CD4-positive, alpha-beta T cell treated with Interleukin-4 for 1 hour (primary cell): ENCODE measurements at regions not wholly inside any gene's neighbourhood (a gene's known extent, or its start where the extent isn't known, plus 50 kb on each side); places are given as distances from the start of the nearest gene placed in this dataset.
"Not testable (repeated sequence)": the region's sequence is repeated elsewhere in the genome, so short reads cannot be mapped to it uniquely, and the experiment has no call there.

ENCODE experiments used
- DNase-seq, 2 donors: peaks; one replicate each; pipeline ENCODE4 v3.0.0-alpha.2; 2020 to 2022

DNA sequence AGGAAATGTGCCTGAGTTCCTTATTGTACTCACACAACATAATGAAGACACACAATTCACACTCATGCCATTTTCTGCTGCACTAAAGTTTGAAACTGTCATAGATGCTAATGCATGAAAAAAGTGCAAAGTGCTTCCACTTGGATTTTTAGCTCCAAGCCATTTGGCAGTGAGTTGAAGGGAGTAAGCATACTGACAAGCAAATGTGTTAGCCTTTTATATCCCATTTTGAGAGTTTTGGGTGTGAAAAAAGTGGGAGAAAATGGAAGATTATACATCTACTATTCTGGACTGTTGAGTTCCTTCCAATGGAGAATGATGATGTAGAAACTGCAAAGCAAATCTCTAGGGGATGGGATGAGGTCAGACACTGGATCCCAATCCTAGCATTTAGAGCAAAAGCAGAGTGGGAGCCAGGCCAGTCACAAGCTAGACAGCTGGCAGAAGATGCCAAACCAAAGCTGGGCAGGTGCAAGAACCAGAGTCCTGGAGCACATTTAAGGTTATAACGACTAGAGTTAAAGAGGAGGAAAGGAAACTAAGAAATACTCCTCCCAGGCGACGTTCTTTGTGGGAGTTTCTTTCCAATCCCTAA lies 216.8 kb downstream of the FBXO8 start:
- DNase-seq: no peak

DNA sequence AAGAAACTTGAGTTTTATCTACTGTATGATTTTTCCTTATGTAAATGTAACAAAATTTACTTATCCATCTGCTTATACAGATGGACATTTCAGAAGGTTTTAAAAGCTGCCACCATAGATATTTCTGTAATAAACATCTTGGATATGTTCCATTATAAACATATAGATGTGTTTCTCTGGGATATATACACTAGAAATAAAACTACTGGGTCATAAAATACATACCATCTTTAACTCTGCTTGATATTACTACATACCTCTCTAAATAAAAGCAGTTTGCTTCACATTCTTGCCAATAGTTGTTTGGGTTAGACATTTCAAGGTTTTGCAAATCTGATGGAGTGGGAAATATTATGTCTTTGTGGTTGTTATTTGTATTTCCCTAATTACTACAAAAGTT lies 220.6 kb downstream of the FBXO8 start:
- DNase-seq: no peak

DNA sequence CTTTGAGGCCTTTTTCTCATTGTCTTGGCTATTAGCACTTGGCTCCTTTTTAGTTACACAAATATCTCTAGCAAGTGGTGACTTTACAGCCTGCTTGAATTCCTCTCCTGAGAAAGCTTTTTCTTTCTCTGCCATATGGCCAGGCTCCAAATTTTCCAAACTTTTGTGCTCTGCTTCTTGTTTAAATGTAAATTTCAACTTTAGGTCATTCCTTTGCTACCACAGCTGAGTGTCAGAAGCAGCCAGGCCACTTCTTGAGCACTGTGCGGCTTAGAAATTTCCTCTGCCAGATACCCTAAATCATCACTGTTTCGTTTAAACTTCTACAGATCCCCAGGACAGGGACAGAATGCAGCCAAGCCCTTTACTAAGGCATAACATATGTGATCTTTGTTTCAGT lies 222.4 kb downstream of the FBXO8 start:
- no peak for DNase-seq

DNA sequence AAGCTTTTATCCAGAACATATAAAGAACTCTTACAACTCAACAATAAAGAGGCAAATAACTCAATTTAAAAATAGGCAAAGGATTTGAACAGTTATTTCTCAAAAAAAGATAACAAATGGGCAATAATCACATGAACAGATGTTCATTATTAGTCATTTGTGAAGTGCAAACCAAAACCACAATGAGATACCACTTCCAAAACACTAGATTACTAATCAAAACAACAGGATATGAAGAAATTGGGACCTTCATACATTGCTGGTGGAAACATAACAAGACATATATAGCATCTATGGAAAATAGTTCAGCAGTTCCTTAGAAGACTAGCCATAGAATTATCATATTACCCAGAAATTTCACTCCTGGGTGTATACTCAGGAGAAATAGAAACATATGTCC lies 224.6 kb downstream of the FBXO8 start:
- DNase-seq: no peak

DNA sequence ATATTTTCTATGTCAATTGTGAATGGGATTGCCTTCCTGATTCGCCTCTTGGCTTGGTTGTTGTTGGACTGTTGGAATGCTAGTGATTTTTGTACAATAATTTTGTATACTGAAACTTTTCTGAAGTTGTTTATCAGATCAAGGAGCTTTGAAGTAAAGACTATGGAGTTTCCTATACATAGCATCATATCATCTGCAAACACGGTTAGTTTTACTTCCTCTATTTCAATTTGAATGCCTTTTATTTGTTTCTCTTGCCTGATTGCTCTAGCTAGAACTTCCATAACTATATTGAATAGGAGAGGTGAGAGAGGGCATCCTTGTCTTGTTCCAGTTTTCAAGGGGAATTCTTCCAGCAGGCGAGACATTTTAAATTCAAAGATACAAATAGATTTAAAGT lies 226.5 kb downstream of the FBXO8 start:
- DNase-seq: no peak

DNA sequence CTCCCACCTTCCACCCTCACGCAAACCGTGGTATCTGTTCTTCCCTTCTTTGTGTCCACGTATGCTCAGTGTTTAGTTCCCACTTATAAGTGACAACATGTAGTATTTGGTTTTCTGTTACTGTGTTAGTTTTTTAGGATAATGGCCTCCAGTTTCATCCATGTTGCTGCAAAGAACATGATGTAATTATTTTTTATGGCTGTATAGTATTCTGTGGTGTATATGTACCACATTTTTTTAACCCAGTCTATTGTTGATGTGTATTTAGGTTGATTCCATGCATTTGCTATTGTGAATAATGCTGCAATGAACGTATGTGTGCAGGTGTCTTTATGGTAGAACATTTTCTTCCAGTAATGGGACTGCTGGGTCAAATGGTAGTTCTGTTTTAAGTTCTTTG lies 228.1 kb downstream of the FBXO8 start:
- no peak for DNase-seq

DNA sequence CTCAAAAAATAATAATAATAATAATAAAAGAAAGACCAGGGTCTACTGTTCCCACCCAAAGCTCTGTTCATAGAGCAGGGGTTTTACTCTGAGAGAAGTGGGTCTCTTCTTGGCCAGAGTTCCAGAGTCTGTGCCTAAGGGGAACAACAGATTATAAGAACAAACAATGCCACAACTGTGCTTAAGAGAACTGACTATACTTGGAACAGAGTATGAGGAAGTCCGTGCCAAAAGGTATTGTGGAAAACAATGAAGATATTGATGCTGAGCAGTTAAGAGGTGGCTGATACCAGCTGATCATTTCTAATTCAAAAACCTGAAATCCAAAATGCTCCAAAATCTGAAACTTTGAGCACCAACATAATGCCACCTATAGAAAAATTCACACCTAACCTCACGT lies 229.6 kb downstream of the FBXO8 start:
- no peak for DNase-seq

DNA sequence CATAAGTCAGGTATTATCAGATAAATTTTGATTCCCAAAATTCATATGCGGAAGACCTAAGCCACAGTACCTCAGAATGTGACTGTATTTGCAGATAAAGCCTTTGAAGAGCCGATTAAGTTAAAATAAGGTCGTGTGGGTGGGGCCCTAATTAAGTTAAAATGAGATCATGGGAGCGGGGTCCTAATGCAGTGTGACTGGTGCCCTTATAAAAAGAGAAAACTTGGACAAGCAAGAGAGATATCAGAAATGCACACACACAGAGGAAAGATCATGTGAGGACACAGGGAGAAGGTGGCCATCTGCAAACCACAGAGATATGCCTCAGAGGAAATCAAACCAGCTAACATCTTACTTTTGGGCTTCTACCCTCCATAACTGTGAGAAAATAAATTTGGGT lies 236.1 kb downstream of the FBXO8 start:
- no peak for DNase-seq

DNA sequence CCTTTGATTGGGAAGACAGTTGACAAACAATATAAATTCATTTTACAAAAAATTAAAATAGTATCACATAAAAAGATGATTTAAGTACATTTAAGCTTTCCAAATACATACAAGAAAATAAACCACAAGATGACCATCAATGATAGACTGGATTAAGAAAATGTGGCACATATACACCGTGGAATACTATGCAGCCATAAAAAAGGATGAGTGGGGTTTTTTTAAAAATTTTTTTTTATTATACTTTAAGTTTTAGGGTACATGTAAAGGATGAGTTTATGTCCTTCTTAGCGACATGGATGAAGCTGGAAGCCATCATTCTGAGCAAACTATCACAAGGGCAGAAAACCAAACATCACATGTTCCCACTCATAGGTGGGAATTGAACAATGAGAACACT lies 237.6 kb downstream of the FBXO8 start:
- not testable (repeated sequence) for DNase-seq

DNA sequence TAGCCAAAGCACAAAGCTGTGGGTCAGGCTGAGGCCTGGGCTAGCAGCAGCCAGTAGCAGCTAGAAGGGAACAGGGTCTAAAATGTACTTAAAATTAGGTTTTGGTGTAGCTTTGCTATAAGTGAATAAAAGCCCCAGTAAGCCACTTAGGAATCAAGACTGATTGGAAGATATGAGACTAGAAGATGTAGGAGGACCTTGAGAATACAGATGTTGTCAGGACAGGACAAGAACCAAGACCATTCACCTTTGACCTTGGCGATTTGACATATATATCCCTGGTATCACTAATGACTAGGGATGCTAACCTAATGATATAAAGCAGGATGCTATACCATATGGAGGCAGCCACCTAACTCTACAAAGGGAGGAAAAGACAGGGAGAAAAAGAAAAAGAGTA lies 238.1 kb downstream of the FBXO8 start:
- DNase-seq: no peak

DNA sequence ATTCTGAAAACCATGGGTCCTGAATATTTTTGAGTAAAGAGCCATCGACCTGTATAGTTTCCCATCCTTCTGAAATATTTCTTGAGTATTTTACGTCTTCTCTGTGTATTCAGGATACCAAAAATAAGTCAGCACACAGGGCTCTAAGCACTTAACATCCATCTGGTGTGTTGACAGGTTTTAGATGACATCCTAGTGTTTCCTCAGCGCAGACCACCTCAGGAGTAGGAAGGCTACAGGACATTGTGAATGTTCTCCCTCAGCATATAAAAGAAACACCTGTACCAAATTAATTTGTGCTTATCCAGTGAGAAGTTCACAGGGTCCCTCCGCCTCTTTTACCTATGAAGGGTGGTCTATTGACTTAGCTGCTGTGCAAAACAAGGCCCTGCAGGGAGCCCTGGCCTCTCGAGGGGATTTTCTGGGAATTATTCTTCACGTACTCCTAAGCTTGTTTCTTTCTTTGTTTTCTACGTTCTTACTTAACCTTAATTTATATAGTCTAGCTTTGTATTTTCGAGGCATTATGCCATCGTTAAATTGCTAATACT lies 241.8 kb downstream of the FBXO8 start:
- no peak for DNase-seq

DNA sequence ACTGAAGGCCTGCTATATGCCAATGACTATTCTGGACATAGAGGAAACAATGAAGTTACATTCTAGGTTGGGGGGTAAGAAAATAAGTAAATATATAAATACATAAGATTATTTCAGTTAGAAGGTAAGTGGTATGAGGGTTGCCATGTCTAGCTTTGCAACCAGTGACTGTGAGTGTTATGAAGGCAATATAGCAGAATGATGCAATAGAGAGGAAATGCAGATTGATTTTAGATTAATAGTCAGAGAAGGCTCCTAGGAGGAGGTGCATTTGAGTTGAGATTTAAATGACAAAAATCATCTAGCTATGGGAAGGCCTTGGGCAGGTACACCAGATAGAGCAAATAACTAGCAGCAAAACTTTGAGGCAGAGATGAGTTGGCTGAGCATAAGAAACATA lies 243.2 kb downstream of the FBXO8 start:
- no peak for DNase-seq

DNA sequence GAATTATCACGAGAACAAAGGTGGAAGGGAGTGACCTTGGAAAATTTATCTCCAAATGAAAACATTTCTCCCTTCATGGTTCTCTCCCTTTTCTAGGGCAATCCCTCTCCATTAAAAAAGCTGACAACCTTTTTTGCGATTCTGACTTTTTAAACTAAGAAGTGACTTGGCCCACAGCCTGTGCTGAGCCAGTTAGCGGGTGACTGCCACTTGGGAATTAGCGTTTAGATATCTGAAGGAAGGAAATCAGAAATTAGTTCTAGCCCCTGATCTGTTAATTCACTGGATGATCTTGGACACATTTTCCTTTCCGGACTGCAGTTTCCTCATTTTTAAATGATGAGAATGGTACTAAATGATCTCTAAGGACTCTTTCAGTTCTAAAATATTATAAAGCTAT lies 245.0 kb downstream of the FBXO8 start:
- no peak for DNase-seq

DNA sequence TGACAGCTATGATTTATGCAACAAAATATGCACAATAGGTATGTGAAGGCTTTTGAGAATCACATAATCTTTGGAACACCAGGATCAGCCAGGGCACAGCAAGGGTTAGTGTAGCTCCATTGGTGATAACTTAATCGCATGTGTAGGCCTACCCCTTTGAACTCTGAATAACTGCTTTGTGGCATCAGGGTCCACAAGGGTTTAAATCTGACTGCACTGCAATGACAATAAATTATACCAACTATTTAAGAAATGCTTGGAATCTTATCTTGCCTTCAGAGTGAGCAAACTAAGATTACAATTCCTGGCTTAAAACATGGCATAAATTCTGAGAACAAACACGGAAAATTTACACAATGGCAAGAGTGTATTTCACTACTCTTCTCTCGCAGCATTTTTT lies 245.8 kb downstream of the FBXO8 start:
- no peak for DNase-seq

DNA sequence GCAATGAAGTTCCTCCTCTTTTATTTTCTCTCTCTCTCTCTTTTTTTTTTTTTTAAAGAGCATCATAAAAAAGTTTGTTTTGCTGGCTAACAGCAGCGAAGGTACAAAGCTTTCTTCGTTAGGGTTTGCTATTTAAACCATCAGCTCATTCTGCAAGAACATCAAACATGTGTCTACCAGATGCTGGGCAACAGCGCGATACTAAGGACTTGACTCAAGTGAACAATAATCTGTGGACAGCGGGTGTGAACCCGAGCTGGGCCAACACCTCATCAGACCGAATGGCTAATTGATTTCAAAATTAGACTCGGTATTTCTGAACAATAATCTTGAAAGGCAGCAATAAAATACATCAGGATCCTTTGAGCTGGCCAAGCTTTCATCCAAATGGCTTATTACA lies 246.4 kb downstream of the FBXO8 start:
- DNase-seq: no peak

DNA sequence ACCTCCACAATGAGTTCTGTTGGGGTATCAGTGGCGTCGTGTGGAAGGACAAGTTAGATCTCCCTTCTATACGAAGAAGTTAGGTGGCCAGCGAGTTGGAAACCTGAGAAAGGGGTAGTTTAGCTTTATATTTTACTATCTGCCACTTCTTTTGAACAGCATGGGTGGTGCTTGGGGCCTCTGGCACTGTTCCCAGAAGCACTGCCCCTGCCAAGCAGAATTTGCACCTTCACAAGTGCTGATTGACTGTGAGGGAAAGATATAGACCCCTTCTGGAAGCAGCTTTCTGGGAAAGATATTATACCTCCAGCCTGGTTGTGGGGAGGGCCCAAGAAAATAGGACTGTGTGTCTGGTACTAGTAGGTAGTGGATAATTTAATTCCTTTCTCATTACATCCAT lies 246.9 kb downstream of the FBXO8 start:
- no peak for DNase-seq

DNA sequence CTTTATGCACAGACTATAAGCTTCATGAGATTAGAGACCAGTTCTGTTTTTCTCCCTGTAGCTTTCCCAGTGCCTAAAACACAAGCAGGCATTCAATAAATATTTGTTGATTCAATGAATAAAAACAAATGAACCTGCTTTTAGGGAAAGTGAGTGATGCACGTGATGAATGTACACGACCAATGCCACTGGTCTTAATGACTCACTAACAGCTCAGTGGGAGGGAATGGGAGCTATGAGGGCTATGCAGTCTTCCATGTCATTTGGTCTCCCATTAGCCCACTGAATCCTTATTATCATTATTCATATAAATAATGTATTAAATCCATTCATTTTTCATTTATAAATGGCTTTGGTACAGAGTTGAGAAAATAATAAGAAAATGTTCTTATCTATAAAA lies 247.4 kb downstream of the FBXO8 start:
- DNase-seq: no peak

DNA sequence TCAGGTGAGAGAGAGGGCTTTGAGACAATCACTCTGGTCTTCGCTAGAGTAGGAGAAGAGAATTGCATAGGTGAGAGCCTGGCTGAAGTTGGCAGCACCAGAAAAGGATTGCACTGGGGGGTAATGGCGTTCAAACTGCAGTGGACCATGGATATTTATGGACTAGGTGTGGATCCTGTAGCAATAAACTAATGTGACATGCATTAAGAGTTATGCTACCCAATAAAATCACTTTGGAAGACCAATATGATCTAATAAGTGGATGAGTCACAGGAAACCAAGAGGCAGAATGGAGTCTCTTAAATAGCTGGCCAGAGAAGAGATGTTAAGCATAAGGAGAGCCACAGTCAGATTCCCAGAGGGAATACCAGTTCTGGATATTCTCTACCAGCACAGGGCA lies 259.8 kb downstream of the FBXO8 start:
- DNase-seq: no peak

DNA sequence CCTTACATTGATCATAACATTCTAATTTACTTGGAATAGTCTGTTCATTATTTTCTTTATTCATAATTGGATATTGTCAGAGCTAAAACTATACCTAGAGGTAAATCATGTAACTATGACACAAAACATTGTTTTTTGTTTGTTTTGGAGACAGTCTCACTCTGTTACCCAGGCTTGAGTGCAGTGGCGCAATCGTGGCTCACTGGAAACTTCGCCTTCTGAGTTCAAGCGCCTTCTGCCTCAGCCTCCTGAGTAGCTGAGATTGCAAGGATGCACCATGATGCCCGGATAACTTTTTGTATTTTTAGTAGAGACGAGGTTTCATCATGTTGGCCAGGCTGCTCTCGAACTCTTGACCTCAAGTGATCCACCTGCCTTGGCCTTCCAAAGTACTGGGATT lies 265.2 kb downstream of the FBXO8 start:
- no peak for DNase-seq

DNA sequence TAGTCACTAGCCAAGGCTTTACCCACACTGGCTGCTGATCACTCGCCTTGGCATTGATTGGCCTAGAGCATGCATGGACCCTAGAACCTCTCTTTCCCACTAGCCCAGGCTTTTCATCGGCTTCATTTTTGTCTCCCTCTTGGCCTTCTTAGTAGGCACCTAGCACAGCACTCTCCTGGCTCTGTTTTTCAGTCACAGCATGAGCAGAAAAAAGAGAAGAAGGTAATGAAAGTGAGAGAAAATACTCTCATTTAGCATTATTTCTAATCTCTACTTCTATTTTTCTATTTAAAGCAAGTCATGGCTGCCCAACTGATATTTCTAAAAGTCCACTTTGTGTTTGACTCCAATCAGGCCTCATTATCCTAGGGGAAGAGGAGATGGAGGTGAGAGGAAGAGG lies 267.2 kb downstream of the FBXO8 start:
- no peak for DNase-seq

DNA sequence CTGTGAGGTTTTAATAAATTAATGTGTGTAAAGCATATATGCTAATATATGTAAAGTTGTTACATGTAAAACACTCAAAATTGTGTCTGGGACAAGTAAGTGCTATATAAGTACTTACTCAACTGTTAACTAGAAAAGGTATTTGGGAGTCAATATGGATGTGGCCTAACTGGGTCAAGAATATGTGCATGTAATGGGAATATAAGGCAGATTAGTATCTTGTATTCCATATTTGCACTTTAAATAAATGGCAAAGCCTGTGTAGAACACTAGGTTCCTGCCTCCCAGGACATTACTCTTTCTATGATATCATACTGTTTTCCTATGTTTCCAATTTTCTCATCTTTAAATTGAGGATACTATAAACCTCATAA lies 270.6 kb downstream of the FBXO8 start:
- no peak for DNase-seq

DNA sequence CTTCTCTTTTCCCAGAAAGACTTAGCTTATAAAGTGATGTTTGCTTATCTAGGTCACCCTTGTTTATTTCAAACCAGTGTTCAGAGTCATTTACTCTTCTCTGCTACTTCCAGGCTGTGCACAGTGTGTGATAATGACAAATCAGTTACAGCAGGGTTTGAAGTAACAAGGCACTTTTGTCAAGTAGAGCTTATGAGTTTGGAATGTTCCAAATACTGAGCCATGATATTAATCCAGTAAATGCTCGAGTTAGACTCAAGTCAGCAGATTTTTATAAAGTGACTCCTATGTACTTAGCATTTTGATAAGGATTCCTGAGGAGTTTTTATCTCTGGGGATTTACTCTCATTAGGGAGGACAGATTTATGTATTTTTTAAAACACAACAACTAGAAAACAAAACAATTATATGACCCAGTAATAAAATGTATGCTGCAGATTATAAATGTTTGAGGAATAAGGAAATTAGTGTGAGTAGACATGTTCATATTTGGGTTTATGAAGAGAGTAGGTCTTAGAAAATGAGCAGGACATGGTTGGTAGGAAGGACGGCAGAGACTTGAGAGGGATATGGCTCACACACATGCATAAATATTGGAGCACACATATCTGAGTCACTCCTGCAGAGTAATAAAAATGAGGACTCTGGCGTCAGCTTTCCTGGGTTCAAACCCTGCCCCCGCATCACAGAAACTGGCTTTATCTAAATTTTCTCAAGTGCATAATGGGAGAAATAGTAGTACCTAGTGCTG lies 271.2 kb downstream of the FBXO8 start:
- no peak for DNase-seq

DNA sequence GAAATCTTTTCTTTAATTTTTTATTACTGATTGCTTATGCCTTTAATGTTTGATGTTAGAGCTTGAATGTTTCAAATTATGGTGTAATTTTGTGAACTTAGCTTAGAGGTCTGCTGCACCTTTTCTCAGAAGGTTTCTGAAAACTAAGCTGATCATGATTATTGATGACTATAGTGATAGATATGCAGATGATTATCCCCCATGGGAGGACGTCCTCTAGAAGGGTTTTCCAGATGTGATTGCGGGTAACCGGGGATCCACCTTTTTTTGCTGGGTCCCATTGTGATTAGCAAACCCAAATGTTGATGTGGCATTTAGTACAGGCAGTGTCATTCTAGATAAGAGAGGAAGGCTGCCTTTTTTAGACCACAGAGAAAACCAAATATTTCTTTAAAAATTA lies 272.9 kb downstream of the FBXO8 start:
- no peak for DNase-seq

DNA sequence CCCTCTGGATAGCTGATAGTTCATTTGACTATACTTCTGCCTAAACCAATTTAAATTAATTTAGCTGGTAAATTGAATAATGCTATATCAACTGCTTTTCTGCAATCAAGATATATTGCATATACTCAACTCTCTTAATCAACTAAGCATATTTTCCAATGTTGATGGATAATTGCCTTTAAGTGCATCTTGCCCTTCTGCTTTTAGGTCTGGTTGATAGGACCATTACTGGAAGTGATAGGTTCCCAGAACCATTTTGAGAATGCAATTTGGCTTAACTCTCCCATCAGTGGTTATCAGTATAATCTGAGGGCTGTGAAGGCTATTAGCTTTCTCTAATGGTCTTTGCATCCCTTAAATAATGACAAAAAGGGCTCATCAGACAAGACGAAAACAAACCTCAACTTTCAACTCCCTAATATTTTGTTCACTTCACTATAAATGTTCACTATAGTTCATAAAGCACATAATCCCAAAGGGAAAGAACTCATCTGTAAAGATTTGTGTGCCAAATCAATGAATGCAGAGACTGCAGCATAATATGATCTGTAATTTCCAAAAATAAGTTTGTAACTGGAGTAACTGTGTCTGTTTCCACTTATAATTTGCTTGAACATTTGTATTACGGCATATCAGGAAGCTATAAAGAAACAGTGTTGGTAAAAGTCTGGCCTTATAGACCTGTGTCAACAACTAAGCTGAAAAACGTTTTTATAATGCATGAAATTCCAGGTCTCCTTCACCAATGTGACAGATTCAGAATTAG lies 273.6 kb downstream of the FBXO8 start:
- DNase-seq: no peak
